OCI-LY1 (cell line): ENCODE measurements at regions not wholly inside any gene's neighbourhood (a gene's known extent, or its start where the extent isn't known, plus 50 kb on each side); places are given as distances from the start of the nearest gene placed in this dataset.

Experiments
- EZH2 ChIP-seq: fragments of 200-600 bp; sonication (generic), shearing (Covaris generic); IDR thresholded peaks from 2 replicates; pipeline ENCODE4 v1.8.0; 2017; ENCODE audit warnings: borderline replicate concordance, mixed run types, mild to moderate bottlenecking, antibody characterized with exemption, low read length, moderate library complexity, mixed read lengths
- TF ChIP-seq, protein P1 (sequence below): fragments of 200-600 bp; sonication (generic), shearing (Covaris generic); IDR thresholded peaks from 2 replicates; pipeline ENCODE4 v1.5.1; 2017; ENCODE audit warnings: mild to moderate bottlenecking, antibody characterized with exemption, low read length, moderate library complexity, mixed read lengths

DNA sequence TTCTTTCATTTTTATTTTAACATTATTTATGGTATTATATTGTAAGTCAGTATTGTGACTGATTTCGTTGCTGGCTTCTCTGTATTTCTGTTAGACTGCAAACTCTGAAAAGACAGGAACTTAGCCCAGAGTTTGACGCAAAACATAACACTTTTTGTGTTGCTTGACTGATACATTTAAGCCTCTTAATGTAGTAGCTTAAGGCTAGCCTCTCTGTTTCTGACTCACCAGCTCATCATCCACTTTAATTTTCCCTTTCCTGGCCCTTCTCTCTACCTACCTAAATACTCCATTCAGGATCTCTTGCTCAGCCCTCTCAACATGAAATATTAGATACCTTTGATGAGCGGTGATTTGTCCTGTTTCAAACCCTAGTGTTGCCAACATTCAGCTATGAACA is 420.6 kb downstream of the LRFN5 start:
- TF ChIP-seq, protein P1, sequence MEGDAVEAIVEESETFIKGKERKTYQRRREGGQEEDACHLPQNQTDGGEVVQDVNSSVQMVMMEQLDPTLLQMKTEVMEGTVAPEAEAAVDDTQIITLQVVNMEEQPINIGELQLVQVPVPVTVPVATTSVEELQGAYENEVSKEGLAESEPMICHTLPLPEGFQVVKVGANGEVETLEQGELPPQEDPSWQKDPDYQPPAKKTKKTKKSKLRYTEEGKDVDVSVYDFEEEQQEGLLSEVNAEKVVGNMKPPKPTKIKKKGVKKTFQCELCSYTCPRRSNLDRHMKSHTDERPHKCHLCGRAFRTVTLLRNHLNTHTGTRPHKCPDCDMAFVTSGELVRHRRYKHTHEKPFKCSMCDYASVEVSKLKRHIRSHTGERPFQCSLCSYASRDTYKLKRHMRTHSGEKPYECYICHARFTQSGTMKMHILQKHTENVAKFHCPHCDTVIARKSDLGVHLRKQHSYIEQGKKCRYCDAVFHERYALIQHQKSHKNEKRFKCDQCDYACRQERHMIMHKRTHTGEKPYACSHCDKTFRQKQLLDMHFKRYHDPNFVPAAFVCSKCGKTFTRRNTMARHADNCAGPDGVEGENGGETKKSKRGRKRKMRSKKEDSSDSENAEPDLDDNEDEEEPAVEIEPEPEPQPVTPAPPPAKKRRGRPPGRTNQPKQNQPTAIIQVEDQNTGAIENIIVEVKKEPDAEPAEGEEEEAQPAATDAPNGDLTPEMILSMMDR, result no peak
- TF ChIP-seq EZH2, result no peak
